Large intestine (tissue), 3 donors: ENCODE measurements at regions not wholly inside any gene's neighbourhood (a gene's known extent, or its start where the extent isn't known, plus 50 kb on each side); places are given as distances from the start of the nearest gene placed in this dataset.
A peak's percentile ranks its signal among the peaks of the same experiment; 100 is the strongest.

ENCODE experiments used
- DNase-seq, 2 donors: peaks; one replicate each; pipeline versions ENCODE4 v3.0.0 to v3.0.0-alpha.2; 2013
- H3K27ac ChIP-seq: one replicate; pipeline ENCODE4 v1.5.1; 2013; ENCODE audit warnings: low read length
- H3K27me3 ChIP-seq: 2 replicates; pipeline ENCODE4 v1.6.1; 2013; ENCODE audit warnings: low read length; ENCODE audit not compliant: control insufficient read depth, insufficient read depth
- H3K36me3 ChIP-seq: 2 replicates; pipeline ENCODE4 v1.6.1; 2013; ENCODE audit warnings: low read length; ENCODE audit not compliant: control insufficient read depth, insufficient read depth
- H3K4me1 ChIP-seq: one replicate; pipeline ENCODE4 v1.6.1; 2013; ENCODE audit warnings: low read length; ENCODE audit not compliant: control insufficient read depth, insufficient read depth
- H3K4me3 ChIP-seq: one replicate; pipeline ENCODE4 v1.5.1; 2013; ENCODE audit warnings: low read length
- H3K9me3 ChIP-seq: one replicate; pipeline ENCODE4 v1.6.1; 2013; ENCODE audit warnings: mild to moderate bottlenecking, low read depth, low read length, moderate library complexity; ENCODE audit not compliant: control insufficient read depth
- WGBS: methylation state at CpG from one replicate; pipeline ENCODE4 v1.1.5; 2013; ENCODE audit warnings: low lambda C conversion rate; ENCODE audit not compliant: insufficient coverage; 5-methylcytosine and 5-hydroxymethylcytosine counted together

DNA sequence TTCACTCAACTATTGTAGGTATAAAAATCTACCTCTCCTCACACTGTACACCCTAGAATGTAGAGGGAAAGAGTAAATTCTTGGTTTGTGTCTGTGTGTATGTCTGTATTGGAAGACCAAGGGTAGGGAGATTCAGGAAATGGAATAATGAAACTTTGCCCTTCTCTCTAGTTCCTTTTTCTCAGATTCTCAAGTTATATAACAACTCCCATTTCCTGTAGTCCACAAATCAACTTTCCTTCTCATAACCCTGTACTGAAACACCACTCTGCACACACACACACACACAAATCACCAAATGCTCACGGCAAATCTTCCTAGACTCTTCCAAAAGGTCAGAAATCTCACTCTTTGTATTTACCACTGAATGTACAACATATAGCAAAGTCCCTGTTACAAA, 824.5 kb upstream of the DIAPH2 start:
- no peaks in the 10 kb centered on the region for H3K9me3 ChIP-seq
- no peaks in the 10 kb centered on the region for H3K4me1 ChIP-seq
- H3K36me3 ChIP-seq = no peaks in the 10 kb centered on the region
- H3K27ac ChIP-seq = no peak overlapping the region
- no peaks in the 10 kb centered on the region for H3K27me3 ChIP-seq
- DNase-seq = no peak
- no CpG with 5 or more reads among the region's 1 CpG for WGBS
- H3K4me3 ChIP-seq = no peak overlapping the region

DNA sequence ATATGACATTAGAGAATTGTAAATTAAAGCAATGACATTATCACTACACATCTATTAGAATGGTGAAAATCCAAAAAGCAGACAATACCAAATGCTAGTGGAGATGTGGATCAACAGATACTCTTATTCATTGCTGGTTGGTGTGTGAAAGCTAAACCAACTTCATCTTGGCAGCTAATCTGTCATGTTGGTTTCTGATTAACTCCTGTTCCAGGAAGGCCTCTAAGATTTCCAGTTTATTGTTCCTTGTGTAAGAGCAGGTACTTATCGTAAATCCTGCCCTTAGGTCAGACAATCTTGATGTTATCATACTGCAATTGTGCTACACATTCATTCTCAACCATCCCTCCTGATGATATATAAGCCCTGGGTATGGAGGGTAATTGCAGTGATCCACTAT, 809.0 kb upstream of the DIAPH2 start:
- Histone ChIP-seq H3K36me3 (no peaks in the 10 kb centered on the region), H3K27ac (no peak overlapping the region), H3K27me3 (no peaks in the 10 kb centered on the region), H3K9me3 (no peaks in the 10 kb centered on the region), H3K4me3 (no peak overlapping the region), H3K4me1 (no peaks in the 10 kb centered on the region)
- DNase-seq = no peak
- WGBS = no CpG with 5 or more reads among the region's 1 CpG

DNA sequence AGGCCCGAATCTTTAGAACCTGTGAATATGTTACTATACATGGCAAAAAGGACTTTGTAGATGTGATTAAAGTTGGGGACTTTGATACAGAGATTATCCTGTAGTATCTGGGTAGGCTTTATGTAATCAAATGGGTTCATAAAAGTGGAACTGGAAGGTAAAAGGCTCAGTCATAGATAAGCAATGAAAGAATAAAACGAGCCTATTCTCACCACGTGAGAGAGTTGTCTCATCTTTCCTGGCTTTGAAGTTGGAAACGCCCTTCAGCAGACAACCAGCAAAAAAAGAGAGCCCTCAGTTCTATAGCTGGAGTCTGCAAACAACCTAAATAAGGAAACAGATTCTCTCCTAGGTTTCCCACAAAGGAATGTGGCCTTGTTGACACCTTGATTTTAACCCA, 805.8 kb upstream of the DIAPH2 start:
- Histone ChIP-seq H3K9me3 (no peaks in the 10 kb centered on the region), H3K4me3 (no peak overlapping the region), H3K36me3 (no peaks in the 10 kb centered on the region), H3K4me1 (no peaks in the 10 kb centered on the region), H3K27me3 (no peaks in the 10 kb centered on the region), H3K27ac (no peak overlapping the region)
- no CpG with 5 or more reads among the region's 4 CpGs for WGBS
- DNase-seq = no peak

DNA sequence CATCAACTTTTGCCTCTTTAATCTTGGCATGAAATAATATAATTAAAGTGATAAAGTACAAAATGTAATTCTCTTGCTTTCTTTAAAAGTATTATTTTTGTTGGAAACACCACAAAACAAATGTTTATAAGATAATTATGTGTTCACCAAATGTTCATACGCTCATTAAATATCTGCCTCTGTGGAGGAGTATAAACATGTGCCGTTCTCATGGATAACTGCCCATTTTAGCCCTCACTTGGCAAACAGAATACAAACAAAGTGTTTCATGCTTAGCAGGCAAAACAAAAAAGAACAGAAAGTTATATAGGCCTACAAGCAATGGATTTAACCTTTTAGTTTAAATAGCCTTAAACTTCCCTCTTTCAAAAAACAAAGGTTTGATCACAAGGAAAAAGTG, 800.5 kb upstream of the DIAPH2 start:
- whole genome bisulfite sequencing = no CpG with 5 or more reads among the region's 2 CpGs
- Histone ChIP-seq H3K27ac (no peak overlapping the region), H3K4me3 (no peak overlapping the region)

GRCh38 chrX:95885074-95885473, 799.6 kb upstream of the DIAPH2 start:
- H3K27me3 ChIP-seq = no peaks in the 10 kb centered on the region
- no peaks in the 10 kb centered on the region for H3K4me1 ChIP-seq
- peak; percentile 1 to 4 for DNase-seq
- no peaks in the 10 kb centered on the region for H3K9me3 ChIP-seq
- no peak overlapping the region for H3K27ac ChIP-seq
- H3K36me3 ChIP-seq = no peaks in the 10 kb centered on the region
- no peak overlapping the region for H3K4me3 ChIP-seq
- WGBS = no CpG with 5 or more reads among the region's 3 CpGs

More for the DNA sequence above, 800.5 kb upstream of the DIAPH2 start:
- no peaks in the 10 kb centered on the region for H3K36me3 ChIP-seq
- no peaks in the 10 kb centered on the region for H3K27me3 ChIP-seq
- no peaks in the 10 kb centered on the region for H3K4me1 ChIP-seq
- no peaks in the 10 kb centered on the region for H3K9me3 ChIP-seq
- DNase-seq = no peak

DNA sequence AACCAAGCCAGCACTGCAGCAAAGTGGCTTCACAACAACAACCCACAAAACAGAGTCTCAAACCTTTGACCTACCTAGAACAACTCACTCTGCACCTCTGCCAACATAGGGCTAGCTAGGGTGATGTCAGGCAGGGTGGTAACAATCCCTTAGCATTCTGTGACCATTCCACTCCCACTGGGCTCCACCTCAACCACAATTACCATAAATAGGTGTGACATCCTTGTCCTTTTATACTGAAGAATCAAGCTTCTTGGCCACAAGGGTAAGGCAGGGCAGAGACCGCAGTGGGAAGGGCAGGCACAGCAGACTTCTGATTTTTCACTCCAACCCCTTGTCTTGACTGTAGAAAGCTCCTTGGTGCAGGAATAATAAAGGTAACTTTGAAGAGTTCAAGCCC, 795.4 kb upstream of the DIAPH2 start:
- no peak overlapping the region for H3K4me3 ChIP-seq
- no peak overlapping the region for H3K27ac ChIP-seq
- WGBS = no CpG with 5 or more reads among the region's 1 CpG
- no peaks in the 10 kb centered on the region for H3K4me1 ChIP-seq
- H3K9me3 ChIP-seq = no peaks in the 10 kb centered on the region
- H3K27me3 ChIP-seq = no peaks in the 10 kb centered on the region
- DNase-seq = no peak
- H3K36me3 ChIP-seq = no peaks in the 10 kb centered on the region

DNA sequence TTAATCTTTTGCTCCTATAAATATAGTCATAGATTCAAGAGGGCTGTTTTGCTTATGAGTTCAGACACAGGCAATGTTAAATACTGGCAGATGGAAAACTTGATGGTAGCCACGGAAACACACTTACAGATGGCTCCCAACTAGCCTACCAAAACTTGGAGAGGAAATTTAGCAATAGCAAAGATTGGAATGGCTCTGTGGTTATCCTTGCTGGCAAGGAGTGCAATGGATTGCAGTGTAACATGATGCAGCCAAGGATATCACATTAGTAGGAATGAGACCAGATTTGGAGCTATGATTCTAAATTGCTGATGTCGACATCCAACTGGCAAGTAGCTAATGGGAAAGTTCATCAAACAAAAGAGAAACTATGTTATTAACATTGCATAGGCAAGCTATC, 791.0 kb upstream of the DIAPH2 start:
- no CpG with 5 or more reads among the region's 2 CpGs for WGBS
- Histone ChIP-seq H3K27ac (no peak overlapping the region), H3K27me3 (no peaks in the 10 kb centered on the region), H3K9me3 (no peaks in the 10 kb centered on the region), H3K36me3 (no peaks in the 10 kb centered on the region), H3K4me1 (no peaks in the 10 kb centered on the region), H3K4me3 (no peak overlapping the region)
- no peak for DNase-seq

DNA sequence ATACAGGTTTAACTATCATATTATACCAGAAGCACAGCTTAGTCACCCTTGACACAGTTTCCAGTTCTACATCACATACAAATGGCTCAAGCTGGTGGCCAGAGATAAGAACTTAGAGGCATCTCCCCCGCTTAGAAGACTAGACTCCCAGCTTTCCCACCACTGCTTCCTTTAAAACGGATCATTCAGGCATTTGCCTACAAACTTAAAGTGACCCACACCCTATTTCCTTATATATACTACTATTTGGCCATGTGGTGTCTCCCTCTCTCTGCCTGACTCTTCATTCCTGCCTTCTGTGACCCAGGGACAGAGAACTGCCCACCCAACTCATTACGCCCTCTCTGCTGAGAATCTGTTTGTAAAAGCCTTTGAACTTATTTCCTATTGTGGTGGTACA, 781.2 kb upstream of the DIAPH2 start:
- Histone ChIP-seq H3K27me3 (no peaks in the 10 kb centered on the region), H3K27ac (no peak overlapping the region), H3K9me3 (no peaks in the 10 kb centered on the region), H3K4me3 (no peak overlapping the region), H3K4me1 (no peaks in the 10 kb centered on the region), H3K36me3 (no peaks in the 10 kb centered on the region)
- no CpG with 5 or more reads among the region's 3 CpGs for WGBS
- DNase-seq = no peak

- DNase-seq = no peak
- H3K4me1 ChIP-seq = no peaks in the 10 kb centered on the region
- no peaks in the 10 kb centered on the region for H3K9me3 ChIP-seq
- WGBS = no CpG with 5 or more reads among the region's 3 CpGs
- no peaks in the 10 kb centered on the region for H3K36me3 ChIP-seq
- H3K27me3 ChIP-seq = no peaks in the 10 kb centered on the region
- H3K27ac ChIP-seq = no peak overlapping the region
- no peak overlapping the region for H3K4me3 ChIP-seq
Measured at GRCh38 chrX:95903975-95904374, 780.7 kb upstream of the DIAPH2 start.

DNA sequence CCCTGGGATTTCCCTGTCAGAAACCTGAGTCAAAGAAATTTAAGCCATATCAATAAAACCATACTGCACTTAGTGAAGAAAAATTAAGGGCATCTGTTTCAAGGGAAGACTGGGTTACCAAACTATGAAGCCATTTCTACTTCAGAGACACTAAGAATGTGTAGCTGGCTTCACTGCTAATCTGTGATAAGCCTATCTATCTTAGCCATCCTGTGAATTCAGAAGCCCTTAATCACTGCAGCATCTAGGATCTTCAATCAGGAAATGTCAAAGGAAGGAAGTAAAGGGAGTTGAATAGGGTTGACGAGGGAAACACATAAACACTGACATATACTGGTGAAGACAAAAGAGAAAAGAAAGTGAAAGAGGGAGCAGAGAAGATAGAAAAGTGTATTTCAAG, 777.6 kb upstream of the DIAPH2 start:
- Histone ChIP-seq H3K27me3 (no peaks in the 10 kb centered on the region), H3K9me3 (no peaks in the 10 kb centered on the region), H3K4me3 (no peak overlapping the region), H3K27ac (no peak overlapping the region), H3K4me1 (no peaks in the 10 kb centered on the region), H3K36me3 (no peaks in the 10 kb centered on the region)
- 33% methylated on average over 1 of the region's 1 CpG for WGBS
- DNase-seq = no peak

- Histone ChIP-seq H3K27me3 (no peaks in the 10 kb centered on the region), H3K9me3 (no peaks in the 10 kb centered on the region), H3K36me3 (no peaks in the 10 kb centered on the region), H3K27ac (no peak overlapping the region), H3K4me3 (no peak overlapping the region), H3K4me1 (no peaks in the 10 kb centered on the region)
- no CpG with 5 or more reads among the region's 1 CpG for WGBS
- no peak for DNase-seq
Measured at GRCh38 chrX:95911062-95911461, 773.6 kb upstream of the DIAPH2 start.
